SH-SY5Y (cell line): ENCODE measurements at regions not wholly inside any gene's neighbourhood (a gene's known extent, or its start where the extent isn't known, plus 50 kb on each side); places are given as distances from the start of the nearest gene placed in this dataset.

Experiments
- GATA2 ChIP-seq: IDR thresholded peaks from 2 replicates; pipeline ENCODE4 v1.6.1; 2011; ENCODE audit warnings: mild to moderate bottlenecking, low read depth, low read length
- GATA3 ChIP-seq: IDR thresholded peaks from 2 replicates; pipeline ENCODE4 v1.6.1; 2011; ENCODE audit warnings: low read depth, mild to moderate bottlenecking, low read length, moderate library complexity

GRCh38 chr10:78449554-78449953 is 415.9 kb downstream of the RPS24 start:
- TF ChIP-seq GATA3 (no peak), GATA2 (no peak)

DNA sequence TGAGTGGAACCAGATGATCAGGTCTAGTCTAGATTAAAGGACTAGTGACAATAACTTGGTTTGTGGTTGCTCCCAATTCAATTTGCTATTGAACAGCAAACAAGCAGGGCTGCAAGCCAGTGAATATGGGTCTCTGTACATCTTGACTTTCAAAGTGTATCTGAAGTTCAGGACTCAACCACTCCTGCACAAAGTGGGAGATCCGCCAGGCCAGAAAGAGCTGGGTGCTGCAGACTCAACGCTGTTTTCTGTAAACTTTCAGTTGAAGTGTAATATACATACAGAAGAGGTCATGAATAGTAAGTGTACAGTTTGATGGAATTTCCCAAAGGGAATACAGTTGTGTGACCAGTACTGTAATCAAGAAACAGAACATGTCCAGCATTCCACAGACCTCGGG is 416.6 kb downstream of the RPS24 start:
- TF ChIP-seq GATA2 = no peak
- no peak for TF ChIP-seq GATA3

DNA sequence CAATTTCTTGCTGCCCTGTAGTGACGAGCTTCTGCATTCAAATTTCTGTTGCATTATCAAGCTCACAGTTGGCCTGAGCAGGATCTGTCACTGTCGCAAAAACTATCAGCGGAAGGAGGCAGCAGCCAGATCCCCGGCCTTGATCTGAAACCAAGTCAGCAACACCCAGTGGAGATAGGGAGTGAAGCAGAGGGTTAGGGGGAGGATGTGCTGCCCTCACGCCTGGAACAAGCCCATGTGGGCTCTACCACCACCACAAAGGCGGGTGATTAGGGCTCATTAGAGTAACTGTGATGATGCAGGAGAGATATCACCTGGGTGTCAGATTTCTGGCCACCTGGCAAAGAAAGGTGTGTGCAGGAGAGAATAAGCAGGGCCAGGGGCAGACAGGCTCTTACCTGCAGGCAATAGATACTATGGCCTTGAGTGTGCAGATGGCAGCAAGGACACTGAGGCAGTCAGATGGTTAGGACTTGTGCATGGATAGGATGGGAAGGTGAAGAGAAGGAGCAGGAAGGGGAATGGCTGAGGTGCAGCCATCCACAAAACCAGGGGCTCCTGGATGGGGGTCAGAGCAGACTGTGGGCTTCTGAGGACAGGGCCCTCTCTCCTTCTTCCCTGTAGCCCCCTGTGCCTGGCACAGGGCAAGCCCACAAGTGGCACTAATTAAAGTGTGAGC is 417.3 kb downstream of the RPS24 start:
- TF ChIP-seq GATA3 (no peak), GATA2 (no peak)

GRCh38 chr10:78451592-78451991 is 417.9 kb downstream of the RPS24 start:
- TF ChIP-seq GATA3 = no peak
- TF ChIP-seq GATA2 = no peak

- TF ChIP-seq GATA3 (no peak), GATA2 (no peak)
Measured at GRCh38 chr10:78454123-78454645, 420.5 kb downstream of the RPS24 start.

- no peak for TF ChIP-seq GATA3
- no peak for TF ChIP-seq GATA2
Measured at GRCh38 chr10:78455236-78455635, 421.6 kb downstream of the RPS24 start.

DNA sequence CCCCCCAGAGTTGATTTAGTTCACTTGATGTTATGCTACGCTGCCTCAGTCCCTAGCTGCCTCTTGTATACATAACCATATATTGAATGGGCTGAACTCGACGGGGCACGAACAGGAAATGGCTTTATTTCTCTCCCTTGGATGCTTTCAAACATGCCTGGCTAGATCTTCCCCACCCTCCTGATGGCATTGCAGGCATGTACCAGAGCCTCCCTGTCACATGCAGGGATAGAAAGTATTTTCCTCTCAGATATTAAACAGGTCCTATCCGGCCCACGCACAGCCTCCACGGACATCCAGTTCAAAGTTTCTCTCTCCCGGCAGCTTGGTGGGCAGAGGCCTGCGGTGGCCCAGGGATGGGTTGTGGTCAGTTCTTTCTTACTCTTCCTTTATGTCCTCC is 422.1 kb downstream of the RPS24 start:
- TF ChIP-seq GATA3 (no peak), GATA2 (no peak)

DNA sequence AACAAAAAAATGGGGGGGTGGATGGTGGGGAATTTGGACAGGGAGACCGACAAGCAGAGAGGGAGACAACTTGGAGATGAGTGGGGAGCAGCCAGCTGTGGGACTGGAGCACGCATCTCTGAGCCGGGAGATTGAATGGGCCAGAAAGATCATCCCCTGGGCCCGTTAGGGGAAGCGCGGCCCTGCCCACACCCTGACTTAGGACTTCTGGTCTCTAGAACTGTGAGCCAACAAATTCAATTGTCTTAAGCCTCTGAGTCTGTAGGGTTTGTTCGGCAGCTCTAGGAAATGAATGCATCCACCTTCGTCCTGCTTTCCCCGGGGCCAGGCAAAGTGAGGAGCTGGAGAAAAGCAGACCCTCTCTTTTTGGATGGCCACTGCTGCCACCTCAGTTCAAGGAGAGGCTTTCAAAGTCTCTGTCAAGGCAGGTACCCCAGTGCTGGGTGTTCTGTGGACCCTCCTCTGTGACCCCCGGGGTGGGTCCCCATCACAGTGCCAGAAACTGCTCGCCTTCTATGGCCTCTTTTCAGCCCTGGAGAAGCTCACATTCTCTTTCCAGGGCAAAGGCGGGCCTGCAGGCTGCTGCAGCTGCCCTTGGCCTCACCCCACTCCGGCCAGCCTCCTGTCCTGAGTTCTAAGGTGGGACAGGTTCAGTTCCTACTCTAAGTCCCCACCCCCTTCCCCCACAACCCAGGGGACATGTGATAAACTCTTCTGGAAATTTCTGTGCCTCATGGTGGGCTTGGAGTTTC is 423.2 kb downstream of the RPS24 start:
- TF ChIP-seq GATA2 (no peak), GATA3 (no peak)

DNA sequence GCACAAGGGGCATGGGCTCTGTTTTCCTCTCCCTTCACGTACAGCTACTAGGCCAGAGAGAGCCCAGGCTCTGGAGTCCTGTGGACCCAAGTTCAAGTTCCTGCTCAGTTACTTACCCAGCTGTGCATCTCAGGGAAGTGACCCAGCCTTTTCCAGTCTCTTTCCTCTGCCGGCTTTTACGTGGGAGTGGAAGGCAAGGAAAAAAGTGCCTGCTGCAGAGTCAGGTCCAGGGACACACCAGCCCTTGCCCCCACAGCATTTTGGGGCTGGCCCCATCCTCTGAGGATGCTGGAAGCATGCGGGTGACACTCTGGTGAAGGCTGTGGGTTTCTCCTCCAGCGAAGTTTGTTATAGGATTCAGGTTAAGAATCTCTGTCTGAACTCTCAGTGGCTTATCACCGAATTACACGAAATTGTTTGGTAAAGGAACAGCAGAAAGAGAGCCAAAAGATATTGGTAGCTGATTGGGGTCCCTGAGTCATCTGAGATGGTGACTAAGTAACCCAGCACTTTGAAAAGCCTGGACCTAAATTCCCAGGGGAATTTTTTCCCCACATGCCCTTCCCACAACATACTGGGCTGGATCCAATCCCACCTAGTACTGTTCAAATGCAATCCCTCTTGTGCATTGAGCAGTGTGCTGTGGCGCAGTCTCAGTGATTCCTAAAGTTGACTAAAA is 424.3 kb downstream of the RPS24 start:
- no peak for TF ChIP-seq GATA3
- TF ChIP-seq GATA2 = no peak

- TF ChIP-seq GATA3 (no peak), GATA2 (no peak)
Measured at GRCh38 chr10:78458983-78459638, 425.4 kb downstream of the RPS24 start.

DNA sequence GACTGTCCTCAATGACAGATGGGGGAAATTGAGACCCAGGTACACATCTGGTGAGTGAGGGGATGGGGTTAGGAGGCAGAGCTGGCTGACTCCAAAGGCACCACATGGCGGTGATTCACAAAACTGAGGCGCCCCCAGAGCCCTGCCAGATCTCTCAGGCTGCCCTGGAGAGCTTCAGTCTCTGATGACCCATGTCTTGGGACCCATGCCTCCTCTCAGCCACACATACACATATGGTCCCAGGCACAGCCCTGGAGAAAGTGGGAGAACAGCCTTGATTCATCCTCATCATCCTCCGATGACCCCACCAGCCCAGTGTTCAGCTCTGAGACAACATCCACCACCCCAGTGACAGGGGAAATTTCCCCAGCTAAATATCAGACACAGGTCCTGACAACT is 426.0 kb downstream of the RPS24 start:
- TF ChIP-seq GATA3 = no peak
- no peak for TF ChIP-seq GATA2

- no peak for TF ChIP-seq GATA2
- no peak for TF ChIP-seq GATA3
Measured at GRCh38 chr10:78460204-78460603, 426.5 kb downstream of the RPS24 start.

GRCh38 chr10:78461333-78461732 is 427.7 kb downstream of the RPS24 start:
- TF ChIP-seq GATA3 = no peak
- TF ChIP-seq GATA2 = no peak

DNA sequence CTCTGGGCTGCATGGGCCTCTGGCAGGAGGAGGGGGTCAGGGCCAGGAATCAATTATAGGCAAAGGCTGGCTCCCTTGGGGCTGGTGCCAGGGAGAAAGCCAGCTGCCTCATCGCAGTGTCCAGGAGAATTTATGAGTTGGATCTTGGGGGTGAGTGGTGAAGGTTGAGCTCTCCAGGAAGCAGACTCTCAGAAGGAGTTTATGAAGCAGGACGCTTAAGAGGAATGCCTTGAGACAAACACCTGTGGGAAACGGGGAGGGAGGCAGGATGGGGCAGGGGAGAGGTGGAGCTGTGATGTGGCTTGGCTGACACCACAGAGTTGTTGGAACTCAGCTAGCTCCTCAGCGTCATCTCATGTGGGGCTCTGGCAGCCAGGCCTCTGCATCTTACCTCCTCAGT is 428.5 kb downstream of the RPS24 start:
- TF ChIP-seq GATA3 (no peak), GATA2 (no peak)
